SJSA1 (cell line): ENCODE measurements at regions not wholly inside any gene's neighbourhood (a gene's known extent, or its start where the extent isn't known, plus 50 kb on each side); places are given as distances from the start of the nearest gene placed in this dataset.
"Not testable (repeated sequence)": the region's sequence is repeated elsewhere in the genome, so short reads cannot be mapped to it uniquely, and the experiment has no call there.

Source experiments
- DNase-seq, 2 experiments: peaks; one replicate each; pipeline ENCODE4 v3.0.0-alpha.2; 2015 to 2020; ENCODE audit warnings: low spot score in 2 of 2, low read depth in 1 of 2
- H3K27ac ChIP-seq: fragments of 250-450 bp; sonication (Bioruptor Pico); 2 replicates; pipeline ENCODE4 v1.5.1; 2020; ENCODE audit warnings: mild to moderate bottlenecking, moderate library complexity
- H3K27me3 ChIP-seq: fragments of 250-450 bp; sonication (Bioruptor Pico); replicated peaks from 2 replicates; pipeline ENCODE4 v1.5.1; 2020; ENCODE audit warnings: mild to moderate bottlenecking, moderate library complexity
- H3K36me3 ChIP-seq: fragments of 250-450 bp; sonication (Bioruptor Pico); 2 replicates; pipeline ENCODE4 v1.5.1; 2020; ENCODE audit warnings: mild to moderate bottlenecking
- H3K4me1 ChIP-seq: fragments of 250-450 bp; sonication (Bioruptor Pico); replicated peaks from 2 replicates; pipeline ENCODE4 v1.6.1; 2021; ENCODE audit warnings: mild to moderate bottlenecking
- H3K4me3 ChIP-seq: fragments of 250-450 bp; sonication (Bioruptor Pico); 2 replicates; pipeline ENCODE4 v1.5.1; 2020; ENCODE audit warnings: mild to moderate bottlenecking
- H3K9me3 ChIP-seq: fragments of 250-450 bp; sonication (Bioruptor Pico); replicated peaks from 2 replicates; pipeline ENCODE4 v1.5.1; 2020; ENCODE audit warnings: mild to moderate bottlenecking

GRCh38 chr2:145748927-145749326 lies 1229.0 kb upstream of the ZEB2 start:
- Histone ChIP-seq H3K27me3 (no peaks in the 10 kb centered on the region), H3K36me3 (no peaks in the 10 kb centered on the region), H3K4me3 (no peak overlapping the region), H3K9me3 (no peaks in the 10 kb centered on the region), H3K4me1 (peaks cover 36% of the 10 kb centered on the region), H3K27ac (no peak overlapping the region)
- DNase-seq, result no peak

- no peak for DNase-seq
- Histone ChIP-seq H3K27ac (no peak overlapping the region), H3K9me3 (no peaks in the 10 kb centered on the region), H3K4me3 (no peak overlapping the region), H3K27me3 (no peaks in the 10 kb centered on the region), H3K4me1 (peaks cover 31% of the 10 kb centered on the region), H3K36me3 (no peaks in the 10 kb centered on the region)
Observed at GRCh38 chr2:145747715-145748114, 1227.8 kb upstream of the ZEB2 start.

GRCh38 chr2:145745387-145745721 lies 1225.4 kb upstream of the ZEB2 start:
- H3K36me3 ChIP-seq, H3K27me3 ChIP-seq, DNase-seq, H3K27ac ChIP-seq, H3K9me3 ChIP-seq, H3K4me3 ChIP-seq: not testable (repeated sequence)
- peaks cover 13% of the 10 kb centered on the region for H3K4me1 ChIP-seq

- Histone ChIP-seq H3K9me3 (no peaks in the 10 kb centered on the region), H3K4me1 (peaks cover 13% of the 10 kb centered on the region), H3K36me3 (no peaks in the 10 kb centered on the region), H3K27ac (peak overlapping the region; percentile 27; the same call in 1 of the 2 replicates), H3K27me3 (no peaks in the 10 kb centered on the region), H3K4me3 (no peak overlapping the region)
- peak in 1 of 2 experiments; percentile 52 for DNase-seq
Observed at GRCh38 chr2:145744541-145745386, 1224.8 kb upstream of the ZEB2 start.

- H3K36me3 ChIP-seq, result no peaks in the 10 kb centered on the region
- H3K27ac ChIP-seq, result no peak overlapping the region
- no peak for DNase-seq
- H3K4me1 ChIP-seq, result peaks cover 13% of the 10 kb centered on the region
- H3K9me3 ChIP-seq, result no peaks in the 10 kb centered on the region
- H3K27me3 ChIP-seq, result no peaks in the 10 kb centered on the region
- no peak overlapping the region for H3K4me3 ChIP-seq
Observed at GRCh38 chr2:145743011-145743410, 1223.1 kb upstream of the ZEB2 start.

GRCh38 chr2:145741636-145742035 lies 1221.7 kb upstream of the ZEB2 start:
- peaks cover 13% of the 10 kb centered on the region for H3K4me1 ChIP-seq
- no peaks in the 10 kb centered on the region for H3K36me3 ChIP-seq
- no peak overlapping the region for H3K27ac ChIP-seq
- H3K9me3 ChIP-seq, result no peaks in the 10 kb centered on the region
- no peak overlapping the region for H3K4me3 ChIP-seq
- no peaks in the 10 kb centered on the region for H3K27me3 ChIP-seq
- DNase-seq, result no peak

- no peak for DNase-seq
- H3K27ac ChIP-seq, result no peak overlapping the region
- no peak overlapping the region for H3K4me3 ChIP-seq
- H3K27me3 ChIP-seq, result no peaks in the 10 kb centered on the region
- H3K9me3 ChIP-seq, result no peaks in the 10 kb centered on the region
- peaks cover 13% of the 10 kb centered on the region for H3K4me1 ChIP-seq
- no peaks in the 10 kb centered on the region for H3K36me3 ChIP-seq
Observed at GRCh38 chr2:145741181-145741580, 1221.3 kb upstream of the ZEB2 start.

GRCh38 chr2:145740302-145740701 lies 1220.4 kb upstream of the ZEB2 start:
- H3K36me3 ChIP-seq, result no peaks in the 10 kb centered on the region
- peaks cover 11% of the 10 kb centered on the region for H3K4me1 ChIP-seq
- no peaks in the 10 kb centered on the region for H3K9me3 ChIP-seq
- H3K27ac ChIP-seq, result no peak overlapping the region
- no peak overlapping the region for H3K4me3 ChIP-seq
- no peak for DNase-seq
- no peaks in the 10 kb centered on the region for H3K27me3 ChIP-seq

GRCh38 chr2:145739681-145740080 lies 1219.8 kb upstream of the ZEB2 start:
- DNase-seq, result no peak
- H3K4me3 ChIP-seq, result no peak overlapping the region
- H3K4me1 ChIP-seq, result peaks cover 4% of the 10 kb centered on the region
- H3K27me3 ChIP-seq, result no peaks in the 10 kb centered on the region
- H3K36me3 ChIP-seq, result no peaks in the 10 kb centered on the region
- no peak overlapping the region for H3K27ac ChIP-seq
- no peaks in the 10 kb centered on the region for H3K9me3 ChIP-seq

- no peaks in the 10 kb centered on the region for H3K36me3 ChIP-seq
- no peaks in the 10 kb centered on the region for H3K9me3 ChIP-seq
- DNase-seq, result no peak
- no peaks in the 10 kb centered on the region; the same call in 1 of the 2 replicates for H3K4me1 ChIP-seq
- H3K27ac ChIP-seq, result no peak overlapping the region
- H3K4me3 ChIP-seq, result no peak overlapping the region
- H3K27me3 ChIP-seq, result no peaks in the 10 kb centered on the region
Observed at GRCh38 chr2:145736871-145737270, 1217.0 kb upstream of the ZEB2 start.

GRCh38 chr2:145731467-145731866 lies 1211.5 kb upstream of the ZEB2 start:
- Histone ChIP-seq H3K9me3 (no peaks in the 10 kb centered on the region), H3K4me3 (no peak overlapping the region), H3K36me3 (no peaks in the 10 kb centered on the region), H3K27ac (no peak overlapping the region), H3K27me3 (no peaks in the 10 kb centered on the region), H3K4me1 (no peaks in the 10 kb centered on the region)
- DNase-seq, result no peak

- DNase-seq, result no peak
- no peaks in the 10 kb centered on the region for H3K4me1 ChIP-seq
- no peaks in the 10 kb centered on the region for H3K27me3 ChIP-seq
- H3K4me3 ChIP-seq, result no peak overlapping the region
- no peak overlapping the region for H3K27ac ChIP-seq
- no peaks in the 10 kb centered on the region for H3K36me3 ChIP-seq
- no peaks in the 10 kb centered on the region; the same call in 1 of the 2 replicates for H3K9me3 ChIP-seq
Observed at GRCh38 chr2:145729993-145730770, 1210.3 kb upstream of the ZEB2 start.

GRCh38 chr2:145729481-145729880 lies 1209.6 kb upstream of the ZEB2 start:
- Histone ChIP-seq H3K4me3 (no peak overlapping the region), H3K27ac (no peak overlapping the region), H3K27me3 (no peaks in the 10 kb centered on the region), H3K9me3 (no peaks in the 10 kb centered on the region; the same call in 1 of the 2 replicates), H3K4me1 (no peaks in the 10 kb centered on the region), H3K36me3 (no peaks in the 10 kb centered on the region)
- no peak for DNase-seq

- DNase-seq, result no peak
- Histone ChIP-seq H3K4me3 (no peak overlapping the region), H3K27ac (no peak overlapping the region), H3K27me3 (no peaks in the 10 kb centered on the region), H3K4me1 (no peaks in the 10 kb centered on the region), H3K9me3 (no peaks in the 10 kb centered on the region; the same call in 1 of the 2 replicates), H3K36me3 (no peaks in the 10 kb centered on the region)
Observed at GRCh38 chr2:145728511-145728910, 1208.6 kb upstream of the ZEB2 start.
